ENCODE measurements at regions not wholly inside any gene's neighbourhood (a gene's known extent, or its start where the extent isn't known, plus 50 kb on each side); places are given as distances from the start of the nearest gene placed in this dataset.

GRCh38 chr17:20924306-20924705, 118.5 kb downstream of the USP22 start:
- Mint-ChIP-seq H3K27me3 (peaks cover 9% of the 10 kb centered on the region), H3K9me3 (no peaks in the 10 kb centered on the region), H3K36me3 (ENCODE audit: low read depth) (no peaks in the 10 kb centered on the region), H3K4me3 (no peak overlapping the region), H3K4me1 (ENCODE audit: low read depth) (no peaks in the 10 kb centered on the region), H3K27ac (no peak overlapping the region)
- ChIA-PET CTCF (no interaction called here), POLR2A (no interaction called here)
- Histone ChIP-seq H3K36me3 (ENCODE audit: insufficient read depth, low read length) (no peaks in the 10 kb centered on the region), H3K4me3 (ENCODE audit: low read length) (no peak overlapping the region), H3K27me3 (ENCODE audit: control insufficient read depth in 1 of 2, insufficient read depth in 2 of 2, low read length in 2 of 2) (no peaks in the 10 kb centered on the region), H3K27ac (ENCODE audit: low read depth in 1 of 2, low read length in 2 of 2) (no peak overlapping the region), H3K4me1 (ENCODE audit: insufficient read depth, low read length) (no peaks in the 10 kb centered on the region), H3K9me3 (ENCODE audit: control insufficient read depth in 1 of 2, insufficient read depth in 1 of 2, low read length in 2 of 2) (no peaks in the 10 kb centered on the region)
- DNase-seq: no peak
- intact Hi-C loops (cut with DNase I, micrococcal nuclease): no loop called here
- ATAC-seq (ENCODE audit: poor library complexity): no peak
- no peak for TF ChIP-seq CTCF (IDR thresholded peaks at IDR 0.05)

- Mint-ChIP-seq H3K4me3 (no peak overlapping the region), H3K27me3 (peaks cover 4% of the 10 kb centered on the region), H3K4me1 (ENCODE audit: low read depth) (no peaks in the 10 kb centered on the region), H3K9me3 (no peaks in the 10 kb centered on the region), H3K36me3 (ENCODE audit: low read depth) (no peaks in the 10 kb centered on the region), H3K27ac (no peak overlapping the region)
- DNase-seq (no peak), ATAC-seq (ENCODE audit: poor library complexity) (no peak)
- TF ChIP-seq CTCF (IDR thresholded peaks at IDR 0.05): no peak
- Histone ChIP-seq H3K9me3 (ENCODE audit: control insufficient read depth in 1 of 2, insufficient read depth in 1 of 2, low read length in 2 of 2) (no peaks in the 10 kb centered on the region), H3K36me3 (ENCODE audit: insufficient read depth, low read length) (no peaks in the 10 kb centered on the region), H3K27me3 (ENCODE audit: control insufficient read depth in 1 of 2, insufficient read depth in 2 of 2, low read length in 2 of 2) (no peaks in the 10 kb centered on the region), H3K4me3 (ENCODE audit: low read length) (no peak overlapping the region), H3K4me1 (ENCODE audit: insufficient read depth, low read length) (no peaks in the 10 kb centered on the region), H3K27ac (ENCODE audit: low read depth in 1 of 2, low read length in 2 of 2) (no peak overlapping the region)
- CTCF ChIA-PET: no interaction called here
- intact Hi-C loops (cut with DNase I, micrococcal nuclease): no loop called here
- POLR2A ChIA-PET: no interaction called here
Observed at GRCh38 chr17:20925091-20925490, 117.7 kb downstream of the USP22 start.

- no peak overlapping the region for H3K4me3 Mint-ChIP-seq
- no peaks in the 10 kb centered on the region for H3K36me3 Mint-ChIP-seq (ENCODE audit: low read depth)
Observed at GRCh38 chr17:20925954-20926353, 116.9 kb downstream of the USP22 start.

More at GRCh38 chr17:20925954-20926353, 116.9 kb downstream of the USP22 start:
- H3K36me3 ChIP-seq (ENCODE audit: insufficient read depth, low read length): no peaks in the 10 kb centered on the region
- Mint-ChIP-seq H3K9me3 (no peaks in the 10 kb centered on the region), H3K27ac (no peak overlapping the region), H3K27me3 (no peaks in the 10 kb centered on the region), H3K4me1 (ENCODE audit: low read depth) (no peaks in the 10 kb centered on the region)
- H3K9me3 ChIP-seq (ENCODE audit: control insufficient read depth in 1 of 2, insufficient read depth in 1 of 2, low read length in 2 of 2): no peaks in the 10 kb centered on the region
- ChIA-PET POLR2A (no interaction called here), CTCF (no interaction called here)
- H3K27me3 ChIP-seq (ENCODE audit: control insufficient read depth in 1 of 2, insufficient read depth in 2 of 2, low read length in 2 of 2): no peaks in the 10 kb centered on the region
- no peaks in the 10 kb centered on the region for H3K4me1 ChIP-seq (ENCODE audit: insufficient read depth, low read length)
- intact Hi-C loops (cut with DNase I, micrococcal nuclease): no loop called here
- no peak overlapping the region for H3K27ac ChIP-seq (ENCODE audit: low read depth in 1 of 2, low read length in 2 of 2)
- DNase-seq: no peak
- no peak for TF ChIP-seq CTCF (IDR thresholded peaks at IDR 0.05)
- no peak for ATAC-seq (ENCODE audit: poor library complexity)
- no peak overlapping the region for H3K4me3 ChIP-seq (ENCODE audit: low read length)

Measured in CD4-positive, alpha-beta T cell (primary cell).